Hematopoietic multipotent progenitor cell treated with erythropoietin and hydrocortisone succinate and interleukin-3 and kit ligand, for 6 days (in vitro differentiated cells): ENCODE measurements at regions not wholly inside any gene's neighbourhood (a gene's known extent, or its start where the extent isn't known, plus 50 kb on each side); places are given as distances from the start of the nearest gene placed in this dataset.
"Not testable (repeated sequence)": the region's sequence is repeated elsewhere in the genome, so short reads cannot be mapped to it uniquely, and the experiment has no call there.

ENCODE experiments used
- DNase-seq: peaks from one replicate; pipeline ENCODE4 v3.0.0-alpha.2; 2015

DNA sequence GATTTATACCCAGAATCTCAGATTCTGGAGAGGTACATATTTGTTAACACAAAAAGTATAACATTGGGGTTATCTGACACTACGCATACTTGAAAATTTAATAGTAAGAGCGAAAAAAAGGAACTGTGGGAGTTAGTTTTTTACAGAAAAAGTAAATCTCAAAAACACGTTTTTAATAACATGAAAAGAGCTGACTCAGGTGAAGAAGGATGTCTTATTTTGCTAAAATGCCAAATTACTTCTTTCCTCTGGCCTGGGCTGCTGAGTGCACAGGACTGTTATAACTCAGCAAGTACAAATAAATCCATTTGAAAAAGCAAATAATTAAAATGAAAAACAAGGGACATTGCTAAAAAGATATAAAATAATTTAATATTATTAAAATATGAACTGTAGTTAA, 1322.9 kb downstream of the ARAP2 start:
- no peak for DNase-seq

DNA sequence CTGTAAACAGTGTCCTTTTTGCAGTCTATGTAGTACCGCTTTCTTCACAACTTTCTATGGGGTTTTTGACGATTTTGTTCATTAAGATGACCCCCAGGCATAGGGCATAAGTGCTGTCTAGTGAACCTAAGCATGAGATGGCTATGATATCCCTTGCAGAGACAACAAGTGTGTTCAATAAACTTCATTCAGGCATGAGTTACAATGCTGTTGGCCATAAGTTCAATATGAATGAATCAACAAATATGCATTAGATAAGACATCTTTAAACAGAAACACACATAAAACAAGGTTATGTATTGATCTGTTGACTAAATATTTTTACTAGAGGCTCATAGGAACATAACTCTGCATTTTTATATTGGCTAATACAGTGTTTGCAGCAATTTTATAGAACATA, 1322.0 kb downstream of the ARAP2 start:
- DNase-seq: no peak

GRCh38 chr4:34932591-34932990, 1311.7 kb downstream of the ARAP2 start:
- no peak for DNase-seq

DNA sequence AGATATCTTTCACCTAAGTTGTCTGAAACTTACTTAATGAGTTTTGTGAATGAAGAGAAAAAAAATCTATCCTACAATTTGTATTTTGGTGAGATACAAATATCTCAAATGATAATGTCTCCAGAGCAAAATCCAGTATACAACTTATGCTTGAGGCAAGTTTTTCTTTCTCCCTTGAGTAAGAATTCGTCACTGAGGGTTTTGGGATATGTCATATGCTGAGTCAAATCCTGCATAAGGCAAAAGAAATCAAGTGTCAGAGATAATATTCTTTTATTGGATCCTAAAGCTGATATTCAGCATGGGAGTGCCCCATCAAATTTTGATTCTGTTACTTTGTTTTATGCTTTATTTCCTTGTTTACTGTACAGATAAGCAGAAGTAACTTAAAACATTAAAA, 1308.6 kb downstream of the ARAP2 start:
- no peak for DNase-seq

DNA sequence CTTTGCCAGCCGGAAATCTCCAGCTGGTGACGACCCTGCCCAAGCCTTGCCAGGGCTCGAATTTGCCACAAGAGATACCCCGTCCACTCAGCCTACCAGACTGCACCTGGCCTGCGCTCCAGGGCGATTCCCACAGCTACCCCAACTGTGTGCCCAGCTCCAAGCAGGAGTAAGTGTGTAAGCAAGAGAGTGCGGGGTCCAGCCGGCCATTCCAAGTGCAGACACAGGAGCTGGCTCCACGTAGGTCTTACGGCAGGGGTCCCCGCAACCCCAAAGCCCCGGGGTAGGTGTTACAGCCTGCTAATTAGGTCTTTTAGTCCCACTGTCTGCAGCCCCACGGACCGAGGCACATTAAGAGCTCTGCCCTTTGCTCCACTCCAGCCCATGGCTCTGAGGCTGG, 1305.2 kb downstream of the ARAP2 start:
- DNase-seq: no peak

DNA sequence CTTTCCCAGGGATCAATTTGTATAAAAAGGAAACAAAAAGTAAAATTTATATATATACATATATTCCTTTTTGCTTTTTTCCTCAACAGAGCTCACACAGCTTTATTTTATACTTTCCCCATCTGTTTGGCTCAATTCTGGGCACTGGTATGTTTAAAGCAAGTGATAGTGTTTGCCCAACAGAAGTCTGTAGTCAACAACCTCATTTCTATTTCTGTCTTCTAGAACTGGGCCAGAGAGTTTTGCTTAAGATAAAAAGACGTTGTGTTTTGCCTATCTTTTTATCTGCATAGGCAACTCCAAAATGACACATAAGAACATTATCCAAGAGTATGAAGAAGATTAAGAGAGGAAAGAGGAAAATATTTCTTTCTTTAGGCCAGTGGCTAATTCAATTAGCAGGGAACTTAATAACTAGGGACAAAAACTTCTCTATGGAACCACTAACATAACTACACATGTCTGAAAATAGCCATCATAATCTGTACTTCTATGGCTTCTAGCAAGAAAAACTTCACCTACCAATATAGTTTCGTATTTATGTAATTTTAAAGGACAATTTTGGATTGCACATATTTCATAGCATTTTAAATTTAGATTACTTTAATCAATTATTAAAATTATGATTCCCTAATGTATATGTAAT, 1300.5 kb downstream of the ARAP2 start:
- no peak for DNase-seq

DNA sequence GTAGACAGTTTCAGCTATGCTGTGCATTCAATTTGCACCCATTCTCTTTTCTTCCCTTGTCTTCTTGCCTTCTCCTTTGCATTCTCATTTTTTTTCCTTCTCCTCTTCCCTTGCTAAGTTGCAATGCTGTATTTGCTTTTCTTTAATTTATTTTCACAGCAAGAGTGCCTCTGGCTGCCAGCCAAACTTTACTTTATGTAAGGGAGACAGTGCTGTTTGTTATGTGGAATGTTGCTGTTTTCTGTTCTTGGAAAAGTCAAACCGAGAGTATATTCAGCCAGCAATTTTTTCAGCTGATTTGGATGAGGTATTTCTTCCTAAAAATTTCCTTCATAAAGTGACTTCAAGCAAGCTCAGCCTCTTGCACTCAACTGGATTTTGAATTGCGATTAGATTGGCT, 1293.4 kb downstream of the ARAP2 start:
- no peak for DNase-seq

GRCh38 chr4:34953145-34953799, 1291.0 kb downstream of the ARAP2 start:
- no peak for DNase-seq

- DNase-seq: no peak
Observed at GRCh38 chr4:34964613-34965012, 1279.7 kb downstream of the ARAP2 start.

DNA sequence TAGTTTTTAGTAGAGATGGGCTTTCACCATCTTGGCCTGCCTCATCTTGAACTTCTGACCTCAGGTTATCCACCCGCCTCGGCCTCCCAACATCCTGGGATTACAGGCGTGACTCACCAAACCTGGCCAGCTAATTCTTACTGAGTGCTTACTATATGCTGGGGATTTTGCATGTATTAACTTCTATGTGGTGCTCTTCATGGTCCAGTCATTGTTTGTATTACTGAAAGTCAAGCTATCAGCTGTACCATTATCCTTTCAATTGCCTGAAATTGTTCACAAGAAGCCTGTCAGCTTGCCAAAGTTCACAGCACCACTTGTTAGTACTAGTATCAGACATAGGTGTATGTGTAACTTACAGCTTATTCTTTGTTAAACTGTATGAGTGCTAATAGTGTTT, 1272.1 kb downstream of the ARAP2 start:
- DNase-seq: no peak

- no peak for DNase-seq
Observed at GRCh38 chr4:34973650-34974312, 1270.5 kb downstream of the ARAP2 start.

DNA sequence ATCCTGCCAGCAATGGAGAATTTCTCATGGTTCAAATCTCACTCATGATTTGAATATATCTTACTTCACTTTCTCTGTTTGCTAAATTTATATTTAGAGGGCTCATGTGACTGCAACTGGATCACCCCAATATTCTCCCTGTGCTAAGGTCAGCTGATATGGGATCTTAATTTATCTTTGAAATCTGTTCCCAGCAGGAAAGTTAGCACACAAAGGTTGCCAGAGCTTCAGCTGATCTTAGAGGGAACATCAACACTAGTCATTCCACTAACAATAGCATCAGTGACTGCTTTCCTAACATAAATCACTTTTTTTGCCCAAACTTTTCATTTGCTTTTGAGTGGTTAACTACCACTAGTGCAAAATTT, 1270.0 kb downstream of the ARAP2 start:
- no peak for DNase-seq

DNA sequence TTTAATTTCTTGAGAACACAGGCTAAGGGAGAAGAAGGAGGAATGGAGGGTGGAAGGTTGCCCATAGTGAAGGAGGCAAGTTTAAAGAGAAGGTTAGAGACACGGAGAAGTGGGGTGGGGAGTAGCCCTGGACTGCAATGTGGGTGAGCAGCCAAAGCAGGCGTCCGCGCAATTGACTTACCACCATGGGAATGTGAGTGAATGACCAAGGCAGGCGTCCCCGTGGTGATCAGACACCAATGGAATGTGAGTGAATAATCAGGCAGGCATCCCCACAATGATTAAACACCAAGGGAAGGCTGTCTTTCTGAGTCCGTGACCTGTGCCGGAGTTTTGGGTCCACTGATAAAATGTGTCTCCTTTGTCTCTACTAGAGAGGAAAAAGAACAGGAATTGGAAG, 1223.1 kb downstream of the ARAP2 start:
- DNase-seq: not testable (repeated sequence)

DNA sequence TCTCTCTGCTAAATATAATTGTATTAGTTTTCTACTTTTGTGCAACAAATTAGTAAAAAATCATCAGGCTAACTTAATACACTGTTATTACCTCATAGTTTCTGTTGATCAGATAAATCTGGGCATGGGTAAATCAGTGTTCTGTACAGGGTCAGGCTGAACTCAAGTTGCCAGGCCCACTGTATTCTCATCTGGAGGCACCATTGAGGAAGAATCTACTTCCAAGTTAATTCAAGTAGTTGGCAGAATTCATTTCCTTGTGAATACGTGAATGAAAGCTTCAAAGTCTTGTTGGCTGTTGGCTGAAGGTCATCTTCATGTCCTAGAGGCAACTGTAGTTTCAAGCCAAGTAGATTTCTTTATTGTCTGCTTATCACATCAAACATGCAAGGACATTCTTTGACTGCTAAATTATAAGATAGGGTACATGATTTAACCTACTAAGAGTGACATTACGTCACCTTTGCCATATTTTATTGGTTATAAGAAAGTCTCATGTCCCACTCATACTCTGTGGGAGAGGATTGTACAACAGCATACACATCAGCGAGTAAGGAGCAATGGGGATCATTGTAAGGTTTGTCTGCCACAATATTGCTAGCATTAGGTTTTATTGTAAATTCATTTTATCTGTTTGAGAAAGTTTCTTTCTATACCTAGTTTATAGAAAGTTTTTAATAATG, 1219.0 kb downstream of the ARAP2 start:
- DNase-seq: no peak

GRCh38 chr4:35038079-35038805, 1206.1 kb downstream of the ARAP2 start:
- DNase-seq: no peak

- no peak for DNase-seq
Observed at GRCh38 chr4:35038845-35039244, 1205.5 kb downstream of the ARAP2 start.

DNA sequence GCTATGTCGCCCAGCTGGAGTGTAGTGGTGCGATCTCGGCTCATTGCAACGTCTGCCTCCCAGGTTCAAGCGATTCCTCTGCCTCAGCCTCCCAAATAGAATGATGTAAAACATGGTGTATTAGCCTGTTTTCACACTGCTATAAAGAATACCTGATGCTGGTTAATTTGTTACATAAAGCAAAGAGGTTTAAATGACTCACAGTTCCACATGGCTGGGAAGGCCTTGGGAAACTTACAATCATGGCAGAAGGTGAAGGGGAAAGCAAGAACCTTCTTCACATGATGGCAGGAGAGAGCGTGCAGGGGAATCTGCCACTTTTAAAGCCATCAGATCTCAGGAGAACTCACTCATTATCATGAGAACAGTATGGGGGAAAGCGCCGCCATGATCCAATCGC, 1191.8 kb downstream of the ARAP2 start:
- DNase-seq: no peak

GRCh38 chr4:35063031-35063570, 1181.2 kb downstream of the ARAP2 start:
- no peak for DNase-seq

DNA sequence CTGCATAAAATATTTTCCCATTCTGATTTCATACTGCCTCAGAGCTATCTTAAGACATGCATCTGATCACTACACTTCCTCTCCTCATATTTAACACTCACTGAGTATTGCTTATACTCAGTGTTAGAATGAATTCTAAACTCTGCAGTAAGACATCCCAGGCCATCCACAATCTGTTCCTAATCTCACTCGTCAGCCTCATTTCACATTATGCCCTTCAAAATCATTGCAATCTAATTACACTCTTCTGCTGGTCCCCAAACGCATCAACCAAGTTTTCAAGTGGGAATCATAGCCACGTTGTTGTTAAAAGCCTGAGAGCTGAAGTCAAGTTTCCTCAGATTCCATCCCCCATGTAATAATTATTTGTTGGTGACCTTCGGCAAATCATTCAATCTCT, 1177.9 kb downstream of the ARAP2 start:
- no peak for DNase-seq

- no peak for DNase-seq
Observed at GRCh38 chr4:35080799-35081198, 1163.5 kb downstream of the ARAP2 start.

GRCh38 chr4:35087218-35087617, 1157.1 kb downstream of the ARAP2 start:
- DNase-seq: no peak

- no peak for DNase-seq
Observed at GRCh38 chr4:35100932-35101331, 1143.4 kb downstream of the ARAP2 start.

DNA sequence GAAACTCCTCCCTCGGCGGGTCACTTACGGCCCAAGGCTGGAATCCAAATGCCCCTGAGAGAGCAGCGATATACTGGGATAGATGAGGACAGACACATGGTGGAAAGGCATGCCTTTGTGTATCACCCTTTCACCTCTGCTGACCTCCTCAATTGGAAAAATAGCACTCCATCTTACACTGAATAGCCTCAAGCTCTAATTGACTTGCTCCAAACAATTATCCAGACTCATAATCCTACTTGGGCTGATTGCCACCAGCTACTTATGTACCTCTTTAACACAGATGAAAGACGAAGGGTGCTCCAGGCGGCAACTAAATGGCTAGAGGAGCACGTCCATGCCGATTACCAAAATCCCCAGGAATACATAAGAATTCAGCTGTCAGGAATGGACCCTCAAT, 1142.2 kb downstream of the ARAP2 start:
- no peak for DNase-seq
